GM12878 (cell line): ENCODE measurements at regions not wholly inside any gene's neighbourhood (a gene's known extent, or its start where the extent isn't known, plus 50 kb on each side); places are given as distances from the start of the nearest gene placed in this dataset.

Source experiments
- ATAC-seq: fragments of 200-7000 bp; cut with Tn5 transposase; 3 replicates; pipeline ENCODE4 v1.9.1; 2020; ENCODE audit warnings: mild to moderate bottlenecking, moderate library complexity
- BruUV-seq: library from RNA; stranded (reverse); fragments of 400-500 nt; replicated peaks from 2 replicates; lab custom pipeline; 2021; lab: Mats Ljungman, UMichigan
- CTCF ChIA-PET: fragments of 300-600 bp; sonication (Branson Sonifier 250); formaldehyde crosslinking; extraction: SDS; loops from one replicate; lab custom pipeline; 2021; ENCODE audit warnings: inconsistent platforms; lab: Yijun Ruan, JAX
- POLR2A ChIA-PET: fragments of 350-600 bp; formaldehyde crosslinking; extraction: SDS; loops from one replicate; lab custom pipeline; 2021; ENCODE audit warnings: inconsistent platforms; lab: Charles Lee
- RAD21 ChIA-PET: fragments of 300-600 bp; sonication (Branson Sonifier 250); formaldehyde crosslinking; loops from one replicate; lab custom pipeline; 2023; ENCODE audit warnings: antibody characterized with exemption; ENCODE audit not compliant: unreplicated experiment; lab: Charles Lee
- SMC1A ChIA-PET: fragments of 300-600 bp; sonication (Branson Sonifier 250); formaldehyde crosslinking; loops from one replicate; lab custom pipeline; 2023; ENCODE audit not compliant: unreplicated experiment, uncharacterized antibody; lab: Charles Lee
- DNase-seq: peaks from one replicate; pipeline ENCODE4 v3.0.0-alpha.2; 2011; ENCODE audit warnings: low read depth, low spot score
- FAIRE-seq: peaks from 3 replicates; lab custom pipeline; 2011; peaks lifted over from hg19 to GRCh38; lab: Jason Lieb, UNC
- H2AFZ ChIP-seq: 2 replicates; pipeline ENCODE4 v1.6.0; 2011; ENCODE audit warnings: low read depth, low read length, control low read depth; ENCODE audit not compliant: control insufficient read depth
- H3K27ac ChIP-seq: 2 replicates; pipeline ENCODE4 v1.5.1; 2011; ENCODE audit warnings: control low read depth; ENCODE audit not compliant: control insufficient read depth, insufficient read depth
- H3K27me3 ChIP-seq, 2 experiments: replicated peaks in 1 of 2; 2 replicates each; pipeline versions ENCODE4 v1.6.0 to v1.6.1; 2011; ENCODE audit warnings: low read length in 1 of 2; ENCODE audit not compliant: control insufficient read depth in 2 of 2, insufficient read depth in 2 of 2
- H3K36me3 ChIP-seq, 2 experiments: 2 replicates each; pipeline ENCODE4 v1.5.1; 2011; ENCODE audit warnings: low read length in 1 of 2; ENCODE audit not compliant: control insufficient read depth in 2 of 2, insufficient read depth in 2 of 2
- H3K4me1 ChIP-seq: 2 replicates; pipeline ENCODE4 v1.6.1; 2011; ENCODE audit warnings: mild to moderate bottlenecking, low read length, moderate library complexity, mixed read lengths; ENCODE audit not compliant: control insufficient read depth, insufficient read depth
- H3K4me2 ChIP-seq: 2 replicates; pipeline ENCODE4 v1.6.0; 2011; ENCODE audit warnings: control low read depth; ENCODE audit not compliant: control insufficient read depth, insufficient read depth
- H3K4me3 ChIP-seq: fragments of 200-600 bp; sonication (generic); 2 replicates; pipeline ENCODE4 v1.5.1; 2016
- H3K79me2 ChIP-seq: 2 replicates; pipeline ENCODE4 v1.6.0; 2011; ENCODE audit warnings: low read length; ENCODE audit not compliant: control insufficient read depth, insufficient read depth
- H3K9ac ChIP-seq: 2 replicates; pipeline ENCODE4 v1.8.0; 2011; ENCODE audit warnings: low read length, control low read depth, mixed read lengths; ENCODE audit not compliant: control insufficient read depth, insufficient read depth
- H3K9me3 ChIP-seq: replicated peaks from 3 replicates; pipeline ENCODE4 v1.5.1; 2011; ENCODE audit warnings: mild to moderate bottlenecking, low read length; ENCODE audit not compliant: control insufficient read depth, insufficient read depth
- H4K20me1 ChIP-seq: 2 replicates; pipeline ENCODE4 v1.6.0; 2011; ENCODE audit not compliant: control insufficient read depth, insufficient read depth
- CUX1 ChIP-seq: IDR thresholded peaks from 2 replicates; pipeline ENCODE4 v1.6.1; 2012; ENCODE audit warnings: improper control_type of control experiment, low read depth, low read length; ENCODE audit not compliant: insufficient replicate concordance
- JUND ChIP-seq: IDR thresholded peaks from 2 replicates; pipeline ENCODE4 v1.6.1; 2012; ENCODE audit warnings: low read depth, mild to moderate bottlenecking, low read length, improper control_type of control experiment, moderate library complexity
- NFYB ChIP-seq: IDR thresholded peaks from 2 replicates; pipeline ENCODE4 v1.6.1; 2011; ENCODE audit warnings: low read depth, mild to moderate bottlenecking, low read length, improper control_type of control experiment, moderate library complexity; ENCODE audit not compliant: insufficient read depth
- NKRF ChIP-seq: fragments of 450-650 bp; conservative IDR thresholded peaks from 2 replicates; pipeline ENCODE4 v1.6.1; 2017; ENCODE audit warnings: mild to moderate bottlenecking, moderate library complexity
- NRF1 ChIP-seq: conservative IDR thresholded peaks from 2 replicates; pipeline ENCODE4 v1.6.1; 2011; ENCODE audit warnings: mild to moderate bottlenecking, low read depth, low read length, improper control_type of control experiment
- PAX5 ChIP-seq: IDR thresholded peaks from 2 replicates; pipeline ENCODE4 v1.6.1; 2011; ENCODE audit warnings: low read depth, low read length, borderline replicate concordance
- POLR2A ChIP-seq: IDR thresholded peaks from 2 replicates; pipeline ENCODE4 v1.6.1; 2011; ENCODE audit warnings: low read depth, mild to moderate bottlenecking, low read length
- REST ChIP-seq: IDR thresholded peaks from 2 replicates; pipeline ENCODE4 v1.6.1; 2012; ENCODE audit warnings: mild to moderate bottlenecking, low read depth, low read length
- SMARCA5 ChIP-seq: fragments of 450-650 bp; IDR thresholded peaks from 2 replicates; pipeline ENCODE4 v1.6.1; 2017; ENCODE audit warnings: mild to moderate bottlenecking
- TCF12 ChIP-seq: IDR thresholded peaks from 2 replicates; pipeline ENCODE4 v1.6.1; 2011; ENCODE audit warnings: low read depth, mild to moderate bottlenecking, low read length
- USF1 ChIP-seq: IDR thresholded peaks from 2 replicates; pipeline ENCODE4 v1.6.1; 2011; ENCODE audit warnings: borderline replicate concordance, low read depth, mild to moderate bottlenecking, moderate library complexity, mixed read lengths, low read length; ENCODE audit not compliant: insufficient read depth; ENCODE audit errors: extremely low read length
- USF2 ChIP-seq: IDR thresholded peaks from 2 replicates; pipeline ENCODE4 v1.6.1; 2011; ENCODE audit warnings: low read depth, low read length, improper control_type of control experiment, borderline replicate concordance
- WGBS: methylation state at CpG from one replicate; pipeline ENCODE4 v1.1.6; 2016; ENCODE audit warnings: low lambda C conversion rate; ENCODE audit not compliant: insufficient replicate concordance, insufficient coverage; ENCODE audit errors: missing lambda C conversion rate; 5-methylcytosine and 5-hydroxymethylcytosine counted together
- in situ Hi-C: fragments of 300-500 bp; cut with MboI; formaldehyde crosslinking; loops from 9 replicates; pipeline ENCODE4 v1.14.3; 2018; ENCODE audit warnings: mixed read lengths
- intact Hi-C: fragments of 100-400 bp; cut with micrococcal nuclease; formaldehyde crosslinking; loops from one replicate; pipeline ENCODE4 v1.14.2; 2022; ENCODE audit not compliant: unreplicated experiment

- ATAC-seq (no peak), FAIRE-seq (no peak), DNase-seq (no peak)
- Histone ChIP-seq H3K4me3 (no peak overlapping the region), H2AFZ (no peak overlapping the region), H3K4me2 (no peak overlapping the region), H3K79me2 (no peaks in the 10 kb centered on the region), H3K9ac (no peak overlapping the region), H3K27ac (no peak overlapping the region), H3K4me1 (no peaks in the 10 kb centered on the region), H3K27me3 (no peaks in the 10 kb centered on the region), H3K9me3 (no peaks in the 10 kb centered on the region; the same call in 2 of the 3 replicates), H3K36me3 (no peaks in the 10 kb centered on the region), H4K20me1 (no peaks in the 10 kb centered on the region)
- SMC1A ChIA-PET, result interaction anchor here (1.3 kb wide), 1 partner anchor 218 kb away, joined by 4 read pairs; no protein-coding TSS in a partner anchor
- WGBS, result 43% methylated on average over 3 of the region's 3 CpGs
- intact Hi-C loops (no loop called here), in situ Hi-C loops (no loop called here)
- RAD21 ChIA-PET, result no interaction called here
- CTCF ChIA-PET, result no interaction called here
- POLR2A ChIA-PET, result no interaction called here
- BruUV-seq, result no TSS peak
- TF ChIP-seq NRF1 (no peak), PAX5 (no peak), USF1 (no peak), NFYB (no peak), REST (no peak), TCF12 (no peak), POLR2A (no peak), CUX1 (no peak), JUND (no peak), SMARCA5 (no peak), NKRF (no peak), USF2 (no peak)
These were observed 327.7 kb downstream of the ZNF536 start for GRCh38 chr19:30699871-30700280.
